ENCODE measurements at regions not wholly inside any gene's neighbourhood (a gene's known extent, or its start where the extent isn't known, plus 50 kb on each side); places are given as distances from the start of the nearest gene placed in this dataset.

DNA sequence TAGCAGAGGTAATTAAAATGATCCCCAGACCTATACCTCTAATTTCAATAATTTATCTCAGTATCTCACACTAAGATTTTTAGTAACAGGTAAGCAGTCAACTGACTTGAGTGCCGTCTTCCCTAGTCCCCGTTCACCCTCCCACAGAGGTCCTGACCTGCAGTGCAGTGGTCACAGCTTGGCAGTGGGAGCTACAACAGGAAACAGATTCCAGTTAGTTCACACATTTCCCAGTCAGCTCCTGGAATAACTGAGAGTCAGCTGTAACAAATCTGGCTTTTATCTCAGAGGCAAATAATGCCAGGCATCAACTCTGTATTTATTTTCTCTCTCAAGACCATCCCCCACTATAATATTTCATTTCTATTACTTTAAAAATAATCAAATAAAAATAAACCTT, 308.2 kb downstream of the ATP23 start:
- intact Hi-C loops (cut with DNase I) = no loop called here
- DNase-seq = no peak

DNA sequence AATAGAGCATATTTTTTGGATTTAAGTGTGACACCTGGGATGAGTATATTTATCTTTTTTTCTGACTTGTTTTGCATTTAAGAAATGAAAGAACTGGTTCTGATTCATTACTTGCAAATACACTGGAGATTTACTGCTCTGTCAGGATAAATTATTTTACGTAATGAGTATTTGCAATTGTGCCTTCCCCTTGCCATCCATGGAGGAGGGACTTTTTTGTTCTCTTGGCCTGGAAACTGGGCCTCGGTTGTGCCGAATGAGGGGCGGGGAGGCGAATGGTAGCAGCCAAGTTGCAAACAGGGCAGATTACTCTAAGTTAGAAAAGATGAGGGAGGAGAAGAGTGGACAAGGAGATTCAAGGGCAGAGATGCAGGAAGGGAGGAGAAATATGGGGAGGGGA, 308.7 kb downstream of the ATP23 start:
- intact Hi-C loops (cut with DNase I) = no loop called here
- no peak for DNase-seq

DNA sequence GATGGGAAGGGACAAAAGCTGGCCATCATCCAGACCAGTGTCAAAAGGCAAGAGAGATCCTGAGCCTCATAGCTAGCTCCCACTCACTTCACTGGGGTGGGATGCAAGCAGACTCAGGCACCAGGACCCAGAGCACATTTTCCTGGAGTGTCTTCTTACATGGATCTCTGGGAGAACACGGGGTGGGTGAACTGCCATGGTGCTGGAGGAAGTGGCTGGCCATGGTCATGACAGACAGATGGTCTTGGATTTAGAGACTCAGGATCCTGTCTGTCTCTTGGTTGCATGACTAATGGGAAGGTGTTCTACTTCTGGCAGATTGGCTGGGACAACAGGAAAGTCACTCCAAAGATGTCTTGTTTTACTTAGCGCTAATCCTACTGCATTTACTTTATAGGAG, 311.5 kb downstream of the ATP23 start:
- intact Hi-C loops (cut with DNase I) = no loop called here
- no peak for DNase-seq

DNA sequence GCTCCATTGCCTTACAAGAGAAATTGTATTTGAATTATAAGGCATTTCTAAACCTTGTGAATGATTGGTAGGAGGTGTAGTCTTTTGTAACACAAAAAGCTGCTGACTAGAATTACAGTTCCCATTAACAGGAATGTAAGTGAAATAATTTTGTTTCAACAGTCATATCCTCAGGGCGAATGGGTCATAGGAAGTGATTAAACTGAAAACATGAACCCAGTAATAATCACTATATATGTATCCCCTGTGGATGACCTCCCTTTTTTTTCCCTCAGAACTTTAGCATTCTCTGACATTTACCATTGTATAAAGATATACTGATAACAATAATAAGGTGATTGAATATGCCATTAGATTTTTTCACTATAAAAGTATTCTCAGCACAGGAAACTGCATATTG, 312.3 kb downstream of the ATP23 start:
- intact Hi-C loops (cut with DNase I) = no loop called here
- DNase-seq = no peak

DNA sequence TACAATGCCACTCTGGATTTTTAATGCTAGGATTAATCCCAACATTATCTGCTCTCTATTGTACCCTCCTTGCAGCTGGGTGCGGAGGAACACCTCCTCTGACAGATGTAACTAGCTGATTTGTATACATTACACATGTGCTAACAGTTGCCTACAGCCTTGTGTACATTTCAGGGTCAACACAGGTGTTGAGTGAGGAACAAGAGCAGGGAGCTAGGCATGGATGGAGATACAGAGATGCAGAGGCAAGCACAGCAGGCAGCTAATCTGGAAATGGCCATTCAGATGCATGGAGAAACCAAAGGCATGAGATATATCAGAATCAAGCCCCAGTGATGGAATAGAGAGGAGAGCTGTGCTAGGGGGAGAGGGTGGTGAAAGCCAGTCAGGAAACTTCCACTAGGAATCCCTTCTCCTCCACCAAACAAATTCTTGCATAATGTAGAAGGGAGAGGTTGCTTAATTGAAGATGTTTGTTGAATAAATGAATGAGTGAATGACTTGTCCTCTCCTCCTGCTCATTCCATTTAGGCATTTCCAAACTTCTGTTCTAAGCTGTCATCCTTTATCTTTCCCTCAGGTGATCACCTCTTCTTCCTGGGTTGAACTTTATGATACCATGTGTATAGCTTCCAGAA, 313.2 kb downstream of the ATP23 start:
- intact Hi-C loops (cut with DNase I) = no loop called here
- no peak for DNase-seq

DNA sequence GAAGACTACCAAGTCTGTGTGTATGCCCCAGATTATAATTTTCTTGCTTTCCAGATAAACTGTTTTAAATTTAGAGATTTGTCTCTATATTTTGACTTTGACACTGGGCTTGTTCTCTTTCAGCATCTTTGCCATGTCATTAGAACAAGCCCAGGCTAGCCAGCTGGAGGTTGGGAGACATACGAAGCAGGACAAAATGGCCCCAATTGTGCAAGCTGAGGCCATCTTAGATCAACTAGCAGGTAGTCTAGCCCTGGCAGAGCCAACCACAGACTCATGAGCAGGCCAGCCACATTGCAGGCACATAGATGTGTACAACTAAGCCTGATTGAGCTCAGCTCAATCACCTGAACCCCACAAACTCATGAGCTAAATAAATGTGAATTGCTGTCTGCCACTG, 321.4 kb downstream of the ATP23 start:
- intact Hi-C loops (cut with DNase I) = no loop called here

DNA sequence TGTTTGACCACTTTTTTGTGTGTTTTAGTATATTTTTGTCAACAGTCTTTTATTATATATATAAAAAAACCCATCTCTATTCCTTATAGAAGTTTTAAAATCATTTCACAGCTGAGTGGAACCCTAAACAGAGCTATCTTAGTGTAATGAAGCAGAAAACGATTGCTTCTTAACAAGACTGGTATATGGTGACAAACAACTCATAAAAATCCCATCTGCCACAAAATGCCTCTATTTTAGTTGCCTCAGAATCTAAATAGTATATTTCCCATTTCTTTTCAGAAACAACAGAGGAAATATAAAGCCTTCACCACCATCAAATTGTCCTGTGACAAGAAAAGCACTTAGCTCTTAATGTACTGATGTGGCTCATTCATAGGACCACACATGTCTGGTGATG, 322.4 kb downstream of the ATP23 start:
- no peak for DNase-seq
- intact Hi-C loops (cut with DNase I) = no loop called here

More for the DNA sequence above, 321.4 kb downstream of the ATP23 start:
- no peak for DNase-seq

DNA sequence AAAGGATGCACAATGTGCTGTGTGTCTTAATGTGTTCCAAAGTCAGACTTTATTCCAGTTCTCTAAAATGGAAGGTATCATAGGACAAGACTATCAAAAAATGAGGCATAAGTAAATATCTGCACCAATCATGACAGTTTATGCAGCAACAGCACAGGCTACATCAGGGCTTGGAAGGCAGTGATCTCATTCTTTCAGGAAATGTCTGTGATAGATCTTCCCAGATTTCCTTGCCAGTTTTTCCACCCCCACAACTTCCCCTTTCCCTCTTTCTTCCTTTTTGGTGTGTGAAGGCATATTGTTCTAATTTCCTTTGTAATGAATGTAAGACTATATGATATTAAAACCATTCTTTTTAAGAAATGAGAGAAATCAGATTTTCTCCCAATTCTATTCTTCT, 326.7 kb downstream of the ATP23 start:
- DNase-seq = no peak
- intact Hi-C loops (cut with DNase I) = no loop called here

DNA sequence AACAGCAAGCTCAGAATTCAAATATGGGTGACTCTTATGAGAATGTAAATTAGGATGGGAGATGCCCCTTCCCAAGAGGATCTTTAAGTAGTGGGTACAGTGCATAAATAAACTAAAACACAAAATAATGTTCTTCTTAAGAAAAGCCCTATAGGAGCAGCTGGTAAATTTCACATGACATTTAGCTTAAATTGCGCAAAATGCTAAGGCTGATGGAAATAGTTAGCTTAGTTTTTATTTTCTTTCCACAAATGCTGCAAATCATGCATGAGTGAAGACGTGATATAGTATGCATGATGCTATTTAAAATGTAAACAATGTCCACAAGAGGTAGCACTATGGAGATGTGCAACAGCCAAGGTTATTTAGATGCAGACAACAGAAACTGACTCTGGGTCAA, 328.1 kb downstream of the ATP23 start:
- DNase-seq = no peak
- intact Hi-C loops (cut with DNase I) = no loop called here

DNA sequence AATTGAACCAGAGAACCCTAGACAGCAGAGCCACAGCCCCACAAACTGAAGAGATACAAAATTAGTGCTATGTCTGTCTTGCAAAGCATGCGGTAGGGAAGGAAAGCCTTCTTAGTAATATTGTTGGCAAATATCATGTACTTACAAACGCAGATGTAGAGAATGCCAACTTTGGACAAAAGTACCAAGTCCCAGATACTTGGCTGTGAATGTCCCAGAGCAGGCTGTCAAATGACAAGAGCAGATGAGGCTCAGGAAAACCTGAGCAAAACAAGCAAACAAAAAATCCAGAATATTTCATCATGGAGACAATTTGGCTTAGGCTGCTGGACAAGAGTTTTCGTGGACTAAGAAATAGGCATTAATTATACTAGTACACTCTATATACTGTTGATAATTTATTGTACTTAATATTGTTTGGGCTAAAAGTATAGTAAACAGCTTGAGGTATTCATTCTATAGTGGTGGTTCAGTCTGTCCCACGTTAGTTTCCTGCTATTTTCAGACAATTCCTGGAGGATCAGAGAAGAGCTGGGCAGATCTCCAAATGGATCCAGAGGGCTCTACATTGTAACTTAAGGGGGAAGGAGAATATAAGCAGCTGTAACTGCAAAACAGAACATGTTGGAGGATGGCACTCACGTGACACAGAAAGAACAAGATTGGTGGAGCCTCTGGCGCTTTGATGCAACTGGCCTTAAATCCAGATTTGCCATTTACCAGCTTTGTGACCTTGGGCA, 329.8 kb downstream of the ATP23 start:
- no peak for DNase-seq
- intact Hi-C loops (cut with DNase I) = no loop called here

DNA sequence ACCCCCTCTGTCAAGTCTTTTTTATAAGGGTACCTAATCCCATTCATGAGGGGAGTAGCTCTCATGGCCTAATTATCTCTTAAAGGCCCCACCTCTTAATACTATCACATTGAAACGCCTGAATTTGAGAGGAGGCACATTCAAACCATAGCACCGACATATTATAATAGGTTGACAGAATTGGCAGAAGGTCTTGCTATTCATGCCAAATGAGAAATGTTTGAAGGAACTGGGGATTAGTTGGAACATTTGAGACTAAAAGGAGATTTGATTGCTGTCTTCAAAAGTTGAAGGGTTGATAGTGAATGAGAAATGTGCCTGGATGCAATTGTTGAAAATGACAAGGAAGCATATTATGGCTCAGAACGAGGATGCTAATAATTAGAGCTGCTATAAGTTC, 331.1 kb downstream of the ATP23 start:
- intact Hi-C loops (cut with DNase I) = no loop called here

DNA sequence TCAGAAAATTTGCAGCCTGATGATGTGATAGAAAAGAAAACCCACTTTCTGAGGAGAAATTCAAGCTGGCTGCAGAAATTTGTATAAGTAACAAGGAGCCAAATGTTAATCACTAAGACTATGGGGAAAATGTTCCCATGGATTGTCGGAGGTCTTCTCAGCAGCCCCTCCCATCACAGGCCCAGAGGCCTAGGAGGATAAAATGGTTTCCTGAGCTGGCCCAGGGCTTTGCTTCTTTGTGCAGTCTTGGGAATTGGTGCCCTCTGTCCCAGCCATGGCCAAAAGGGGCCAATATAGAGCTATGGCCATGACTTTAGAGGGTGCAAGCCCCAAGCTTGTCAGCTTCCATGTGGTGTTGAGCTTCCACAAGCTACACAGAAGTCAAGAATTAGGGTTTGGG, 335.9 kb downstream of the ATP23 start:
- intact Hi-C loops (cut with DNase I) = no loop called here
- no peak for DNase-seq

More for the DNA sequence above, 331.1 kb downstream of the ATP23 start:
- DNase-seq = no peak

DNA sequence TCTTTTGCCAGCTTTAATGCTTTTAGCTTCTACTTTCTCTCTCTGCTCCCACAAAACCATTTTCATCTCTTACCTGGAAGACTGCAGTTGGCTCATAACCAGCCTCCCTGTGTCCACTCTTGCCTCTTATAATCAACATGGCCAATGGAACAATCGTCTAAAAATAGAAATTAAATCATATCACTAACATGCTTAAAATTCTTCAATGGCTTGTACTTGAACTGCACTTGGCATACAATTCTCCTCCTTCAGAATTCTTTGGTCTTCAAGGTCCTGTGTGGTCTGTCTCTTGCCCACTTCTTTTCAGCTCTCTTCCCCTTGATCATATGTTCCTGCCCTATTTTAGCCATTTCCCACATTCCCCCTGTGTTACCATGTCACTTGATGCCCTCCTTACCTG, 342.2 kb downstream of the ATP23 start:
- intact Hi-C loops (cut with DNase I) = no loop called here
- DNase-seq = no peak

DNA sequence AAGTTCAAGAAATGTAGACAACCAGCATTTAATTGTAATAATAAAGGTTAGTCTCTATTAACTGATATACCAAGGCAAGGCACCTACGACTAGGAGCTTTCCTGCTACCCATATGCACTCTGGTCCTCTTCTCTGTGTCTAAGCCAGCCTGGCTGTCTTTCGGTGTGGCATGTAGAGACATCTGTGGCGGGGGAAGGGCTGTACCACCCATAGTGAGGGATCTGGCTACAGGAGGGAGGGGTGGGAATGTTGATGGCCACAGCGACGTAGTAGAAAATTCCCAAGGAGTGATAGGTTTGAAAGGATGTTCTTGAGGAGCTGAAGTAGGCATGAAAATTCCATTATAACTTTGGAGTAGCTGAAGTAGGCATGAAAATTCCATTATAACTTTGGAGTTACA, 344.2 kb downstream of the ATP23 start:
- intact Hi-C loops (cut with DNase I) = no loop called here
- DNase-seq = no peak

DNA sequence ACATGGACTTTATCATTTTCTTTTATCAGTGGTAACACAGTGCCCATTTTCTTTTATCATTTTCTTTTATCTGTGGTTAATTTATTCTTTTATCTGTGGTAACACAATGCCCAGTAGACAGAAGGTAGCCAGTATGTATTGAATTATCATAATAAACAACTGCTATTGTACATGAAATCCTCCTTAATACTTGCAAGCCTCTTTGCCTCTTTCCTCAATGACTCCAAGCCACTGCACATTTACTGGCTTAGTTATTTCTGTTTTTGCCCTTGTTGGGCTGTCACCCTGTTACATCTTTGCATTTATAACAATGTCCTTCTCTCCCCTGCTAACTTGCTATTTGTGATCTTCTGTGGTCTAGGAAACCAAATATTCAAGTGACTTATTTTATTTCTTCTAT, 345.0 kb downstream of the ATP23 start:
- no peak for DNase-seq
- intact Hi-C loops (cut with DNase I) = no loop called here

DNA sequence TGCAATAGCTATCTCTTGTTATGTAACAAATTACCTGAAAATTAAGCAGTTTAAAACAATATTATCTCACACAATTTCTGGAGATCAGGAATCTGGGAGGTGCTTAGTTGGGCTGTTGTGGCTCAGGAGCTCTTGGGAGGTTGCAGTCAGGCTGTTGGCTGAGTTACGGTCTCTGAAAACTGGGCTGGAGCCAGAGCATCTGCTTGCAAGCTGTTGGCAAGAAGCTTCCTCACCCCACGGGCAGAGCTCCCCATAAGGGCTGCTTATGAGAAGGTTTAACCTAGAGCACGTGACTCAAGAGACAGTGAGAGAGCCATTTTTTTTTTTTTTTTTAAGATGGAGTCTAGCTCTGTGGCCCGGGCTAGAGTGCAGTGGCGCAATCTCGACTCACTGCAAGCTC, 346.8 kb downstream of the ATP23 start:
- DNase-seq = no peak
- intact Hi-C loops (cut with DNase I) = no loop called here

DNA sequence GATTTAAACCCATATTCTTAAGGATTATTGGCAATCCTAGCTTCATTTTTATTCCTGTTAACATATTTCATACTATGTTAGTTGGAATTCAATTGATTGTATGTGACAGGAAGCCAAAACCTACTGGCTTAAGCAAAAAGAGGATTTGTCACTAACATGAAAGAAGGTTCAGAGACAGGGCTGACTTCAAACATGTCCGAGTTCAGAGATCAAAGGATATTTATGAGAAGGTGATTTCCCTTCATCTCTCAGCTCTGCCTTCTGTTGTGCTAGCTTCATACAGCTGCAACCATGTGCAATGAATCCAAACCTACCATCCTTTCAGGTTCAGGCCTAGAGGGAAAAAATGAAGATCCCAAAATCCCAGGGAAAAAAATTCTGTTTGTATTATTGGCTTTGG, 349.7 kb downstream of the ATP23 start:
- DNase-seq = no peak

DNA sequence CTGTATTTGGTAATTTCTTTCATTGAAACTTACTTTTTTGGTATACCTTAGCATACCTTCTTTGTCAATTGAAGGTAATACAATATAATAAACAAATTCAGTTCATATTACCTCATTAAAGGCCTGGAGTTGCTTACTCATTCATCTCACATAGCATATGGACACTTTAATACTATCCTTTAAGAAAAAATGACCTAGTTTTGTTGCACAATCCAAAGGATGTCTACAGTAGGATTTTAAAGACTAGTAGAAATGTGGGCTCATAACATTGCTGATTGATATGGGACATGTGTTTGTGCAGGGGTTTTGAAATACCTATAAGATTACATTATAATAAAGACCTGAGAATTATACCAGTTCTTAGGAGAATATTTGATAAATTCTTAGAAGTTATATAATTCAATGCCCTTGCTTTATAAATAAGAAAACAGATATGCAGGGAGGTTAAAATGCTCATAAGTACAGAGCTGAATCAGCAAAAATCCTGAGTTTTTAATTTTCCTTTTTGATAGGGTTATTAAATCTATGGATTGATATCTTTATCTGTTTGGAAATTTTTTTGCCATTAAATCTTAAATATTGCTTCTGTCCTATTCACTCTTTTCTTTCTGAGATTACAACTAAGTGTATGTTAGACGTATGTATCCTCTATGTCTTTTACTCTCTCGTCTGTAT, 352.1 kb downstream of the ATP23 start:
- no peak for DNase-seq

More for the DNA sequence above, 349.7 kb downstream of the ATP23 start:
- intact Hi-C loops (cut with DNase I) = no loop called here

DNA sequence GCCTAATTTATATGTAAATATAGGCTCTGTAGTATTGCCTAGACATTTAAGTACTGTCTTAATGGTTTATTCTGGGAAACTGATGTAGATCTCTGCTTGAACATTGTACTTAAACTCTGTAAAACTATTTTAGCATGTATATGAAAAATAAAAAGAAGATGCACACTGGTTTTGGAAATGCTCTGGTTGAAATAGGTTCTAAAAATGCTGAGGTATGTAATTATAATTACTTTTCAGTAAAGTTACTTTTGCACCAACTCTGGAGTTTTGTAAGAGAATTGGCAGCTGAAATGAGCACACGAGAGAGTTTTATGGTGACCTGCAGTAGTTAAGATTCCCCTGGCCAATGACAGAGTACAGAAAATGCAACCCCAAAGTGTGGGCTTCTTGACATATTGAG, 353.9 kb downstream of the ATP23 start:
- intact Hi-C loops (cut with DNase I) = no loop called here
- DNase-seq = no peak

More for the DNA sequence above, 352.1 kb downstream of the ATP23 start:
- intact Hi-C loops (cut with DNase I) = no loop called here

DNA sequence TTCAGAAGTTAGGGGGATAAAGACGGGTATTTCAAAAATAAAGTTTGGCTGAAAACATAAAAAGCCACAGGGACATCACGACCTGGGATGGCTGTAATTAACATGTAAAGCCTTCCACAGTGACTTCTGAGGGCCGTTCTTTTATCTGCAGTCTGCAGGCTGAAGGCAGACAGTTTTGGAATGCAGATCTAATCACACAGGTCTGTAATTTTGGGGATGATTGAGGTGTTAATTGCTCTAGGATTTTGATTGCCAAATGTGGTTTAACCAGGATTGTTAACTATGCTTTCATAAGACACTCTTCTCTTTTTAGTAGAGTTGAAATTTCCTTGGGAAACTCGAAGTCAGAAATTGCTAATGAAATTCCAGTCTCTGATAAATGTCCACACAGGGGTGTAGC, 355.5 kb downstream of the ATP23 start:
- intact Hi-C loops (cut with DNase I) = no loop called here
- no peak for DNase-seq

DNA sequence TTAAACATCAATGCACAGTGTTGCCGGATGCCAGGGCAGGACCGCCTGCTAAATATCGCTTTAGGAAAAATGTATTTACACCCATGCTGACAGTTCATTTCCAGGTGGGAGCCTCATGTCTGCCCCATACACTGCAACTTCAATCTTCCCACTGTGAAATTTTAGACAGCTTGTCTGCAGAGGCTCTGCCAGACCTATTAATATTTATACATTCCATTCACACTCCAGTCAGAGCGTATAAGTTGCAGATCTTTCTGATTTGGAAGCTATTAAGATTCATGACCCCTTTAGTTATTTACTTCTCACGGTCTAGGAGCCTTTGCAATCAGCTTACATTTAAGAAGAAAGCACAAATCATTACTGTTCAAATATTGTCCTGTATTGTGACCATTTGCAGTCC, 357.4 kb downstream of the ATP23 start:
- intact Hi-C loops (cut with DNase I) = no loop called here
- no peak for DNase-seq

DNA sequence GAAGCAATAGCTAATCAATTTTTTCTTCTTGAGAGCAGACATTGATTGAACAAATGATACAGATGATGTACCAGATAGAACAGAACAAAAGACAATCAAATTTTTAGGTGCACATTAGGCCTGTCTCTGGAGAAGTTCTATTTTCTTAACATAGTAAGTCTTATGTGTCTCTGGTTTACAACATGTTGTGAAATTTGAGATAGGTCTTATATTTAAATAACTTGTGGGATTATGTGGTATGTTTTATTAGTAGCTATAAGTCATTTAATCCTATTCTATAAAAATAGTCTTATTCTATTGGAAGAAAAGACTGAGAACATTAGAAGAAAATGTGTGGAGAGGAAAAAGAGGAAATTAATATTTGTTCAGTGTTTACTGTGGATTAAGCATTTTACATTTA, 358.0 kb downstream of the ATP23 start:
- no peak for DNase-seq
- intact Hi-C loops (cut with DNase I) = no loop called here

Data from posterior cingulate gyrus (tissue), 11 donors.